Umbilical cord (tissue), 1 donor: ENCODE measurements at regions not wholly inside any gene's neighbourhood (a gene's known extent, or its start where the extent isn't known, plus 50 kb on each side); places are given as distances from the start of the nearest gene placed in this dataset.

Experiments used
- DNase-seq: peaks from one replicate; pipeline ENCODE4 v3.0.0-alpha.2; 2015; ENCODE audit warnings: low spot score

- no peak for DNase-seq
These were observed 84.8 kb downstream of the CPN2 start for GRCh38 chr3:194265996-194266964.

GRCh38 chr3:194267744-194268653 is 83.1 kb downstream of the CPN2 start:
- DNase-seq: no peak

- DNase-seq: no peak
These were observed 82.2 kb downstream of the CPN2 start for GRCh38 chr3:194268654-194269512.

GRCh38 chr3:194269610-194270145 is 81.5 kb downstream of the CPN2 start:
- peak; percentile 88 for DNase-seq

- peak; percentile 83 for DNase-seq
These were observed 80.3 kb downstream of the CPN2 start for GRCh38 chr3:194270627-194271459.

GRCh38 chr3:194271460-194272035 is 79.6 kb downstream of the CPN2 start:
- no peak for DNase-seq

GRCh38 chr3:194272221-194272620 is 78.9 kb downstream of the CPN2 start:
- no peak for DNase-seq

GRCh38 chr3:194272861-194273742 is 78.0 kb downstream of the CPN2 start:
- DNase-seq: no peak

- DNase-seq: no peak
These were observed 77.3 kb downstream of the CPN2 start for GRCh38 chr3:194273743-194274310.

- DNase-seq: no peak
These were observed 76.6 kb downstream of the CPN2 start for GRCh38 chr3:194274424-194275085.

GRCh38 chr3:194275291-194275690 is 75.8 kb downstream of the CPN2 start:
- no peak for DNase-seq

GRCh38 chr3:194275721-194276120 is 75.4 kb downstream of the CPN2 start:
- DNase-seq: peak; percentile 71

GRCh38 chr3:194276768-194277103 is 74.4 kb downstream of the CPN2 start:
- DNase-seq: no peak

- DNase-seq: peak; percentile 95
These were observed 73.9 kb downstream of the CPN2 start for GRCh38 chr3:194277104-194277785.

- no peak for DNase-seq
These were observed 73.4 kb downstream of the CPN2 start for GRCh38 chr3:194277786-194278130.

GRCh38 chr3:194278186-194278845 is 72.8 kb downstream of the CPN2 start:
- DNase-seq: no peak

GRCh38 chr3:194279101-194279500 is 72.0 kb downstream of the CPN2 start:
- DNase-seq: no peak
